ENCODE measurements at regions not wholly inside any gene's neighbourhood (a gene's known extent, or its start where the extent isn't known, plus 50 kb on each side); places are given as distances from the start of the nearest gene placed in this dataset.

- DNase-seq (ENCODE audit: extremely low read depth, low read depth) = no peak
- no peak for TF ChIP-seq CTCF (IDR thresholded peaks at IDR 0.05; ENCODE audit: low read depth, low read length, missing control alignments)
- H3K4me3 ChIP-seq (replicated peaks; ENCODE audit: low read depth, low read length) = no peak overlapping the region
These were observed 104.4 kb upstream of the CXCL14 start for GRCh38 chr5:135683189-135683588.

GRCh38 chr5:135680713-135681112 is 101.9 kb upstream of the CXCL14 start:
- TF ChIP-seq CTCF (IDR thresholded peaks at IDR 0.05; ENCODE audit: low read depth, low read length, missing control alignments) = no peak
- no peak for DNase-seq (ENCODE audit: extremely low read depth, low read depth)
- no peak overlapping the region for H3K4me3 ChIP-seq (replicated peaks; ENCODE audit: low read depth, low read length)

- DNase-seq (ENCODE audit: extremely low read depth, low read depth) = no peak
- no peak overlapping the region for H3K4me3 ChIP-seq (replicated peaks; ENCODE audit: low read depth, low read length)
- no peak for TF ChIP-seq CTCF (IDR thresholded peaks at IDR 0.05; ENCODE audit: low read depth, low read length, missing control alignments)
These were observed 100.0 kb upstream of the CXCL14 start for GRCh38 chr5:135678640-135679268.

- no peak overlapping the region for H3K4me3 ChIP-seq (replicated peaks; ENCODE audit: low read depth, low read length)
- no peak for TF ChIP-seq CTCF (IDR thresholded peaks at IDR 0.05; ENCODE audit: low read depth, low read length, missing control alignments)
- DNase-seq (ENCODE audit: extremely low read depth, low read depth) = no peak
These were observed 93.2 kb upstream of the CXCL14 start for GRCh38 chr5:135671966-135672365.

- H3K4me3 ChIP-seq (replicated peaks; ENCODE audit: low read depth, low read length) = no peak overlapping the region
- DNase-seq (ENCODE audit: extremely low read depth, low read depth) = no peak
- no peak for TF ChIP-seq CTCF (IDR thresholded peaks at IDR 0.05; ENCODE audit: low read depth, low read length, missing control alignments)
These were observed 92.4 kb upstream of the CXCL14 start for GRCh38 chr5:135671052-135671705.

GRCh38 chr5:135670588-135670987 is 91.8 kb upstream of the CXCL14 start:
- H3K4me3 ChIP-seq (replicated peaks; ENCODE audit: low read depth, low read length) = no peak overlapping the region
- TF ChIP-seq CTCF (IDR thresholded peaks at IDR 0.05; ENCODE audit: low read depth, low read length, missing control alignments) = no peak

More at GRCh38 chr5:135670588-135670987, 91.8 kb upstream of the CXCL14 start:
- no peak for DNase-seq (ENCODE audit: extremely low read depth, low read depth)
